ENCODE measurements at regions not wholly inside any gene's neighbourhood (a gene's known extent, or its start where the extent isn't known, plus 50 kb on each side); places are given as distances from the start of the nearest gene placed in this dataset.

DNA sequence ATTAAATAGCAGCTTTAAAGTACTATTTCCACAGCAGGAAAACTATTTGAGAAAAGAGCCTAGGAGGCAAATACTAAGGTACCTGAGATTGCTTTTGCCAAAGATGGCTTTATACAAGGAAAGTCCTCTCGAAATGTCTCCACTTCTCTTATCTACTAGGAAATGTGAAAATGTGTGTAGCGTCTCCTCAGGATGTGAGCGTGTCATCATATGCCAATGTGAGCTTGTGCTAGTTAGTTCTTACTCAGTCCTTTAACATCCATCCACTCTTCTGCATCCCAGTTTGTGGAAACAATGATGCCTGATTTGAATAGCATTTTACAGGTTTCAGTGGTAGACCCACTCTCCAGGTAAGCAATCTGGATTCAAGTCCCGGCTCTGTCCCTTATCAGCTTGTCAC is 421.0 kb downstream of the DYNC2H1 start:
- DNase-seq = no peak

DNA sequence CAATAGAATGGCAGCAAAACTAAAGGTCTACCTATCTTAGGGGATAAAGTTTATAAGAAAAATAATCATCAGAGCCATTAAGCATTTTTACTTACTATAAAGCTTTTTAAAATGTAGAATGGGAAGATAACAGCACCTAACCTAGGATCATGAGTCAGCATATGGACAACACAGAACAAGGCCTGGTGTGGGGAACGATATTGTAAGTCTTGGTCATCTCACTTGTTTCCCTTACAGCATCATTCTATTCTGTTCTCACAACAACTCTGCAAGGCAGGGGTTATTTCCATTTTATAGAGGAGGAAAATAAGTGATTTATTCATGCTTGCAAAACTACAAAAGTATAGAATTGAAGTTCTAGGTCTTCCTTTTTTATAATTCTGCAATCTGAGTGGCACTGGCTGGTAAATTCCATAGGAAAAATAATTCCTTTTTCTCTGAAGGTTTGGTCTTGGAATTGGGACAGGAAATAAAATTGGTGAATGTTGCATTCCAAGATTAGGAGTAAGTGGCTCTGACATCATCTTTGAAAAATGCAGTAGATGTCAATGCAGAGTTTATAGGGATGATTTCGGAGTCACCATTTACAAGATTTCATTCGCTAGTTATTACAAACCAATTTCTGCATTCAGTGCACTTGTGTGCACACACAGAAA is 423.0 kb downstream of the DYNC2H1 start:
- no peak for DNase-seq

- no peak for DNase-seq
Observed at GRCh38 chr11:103534191-103534590, 425.0 kb downstream of the DYNC2H1 start.

DNA sequence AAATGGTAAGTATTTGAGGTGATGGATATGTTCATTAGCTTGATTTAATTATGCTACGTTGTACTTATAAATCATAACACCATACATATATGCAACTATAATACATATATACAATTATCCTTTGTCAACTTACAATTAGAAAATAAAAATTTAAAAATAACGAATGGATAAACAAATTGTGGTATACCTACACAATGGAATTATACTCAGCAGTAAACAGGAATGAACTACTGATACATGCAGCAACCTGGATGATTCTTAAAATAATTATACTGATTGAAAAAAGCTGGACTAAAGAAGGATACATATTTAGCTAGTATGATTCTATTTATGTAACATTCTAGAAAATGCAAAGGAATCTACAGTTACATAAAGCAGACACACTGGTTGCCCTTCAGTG is 425.7 kb downstream of the DYNC2H1 start:
- no peak for DNase-seq

GRCh38 chr11:103536335-103536722 is 427.1 kb downstream of the DYNC2H1 start:
- no peak for DNase-seq

GRCh38 chr11:103537904-103538502 is 428.8 kb downstream of the DYNC2H1 start:
- no peak for DNase-seq

DNA sequence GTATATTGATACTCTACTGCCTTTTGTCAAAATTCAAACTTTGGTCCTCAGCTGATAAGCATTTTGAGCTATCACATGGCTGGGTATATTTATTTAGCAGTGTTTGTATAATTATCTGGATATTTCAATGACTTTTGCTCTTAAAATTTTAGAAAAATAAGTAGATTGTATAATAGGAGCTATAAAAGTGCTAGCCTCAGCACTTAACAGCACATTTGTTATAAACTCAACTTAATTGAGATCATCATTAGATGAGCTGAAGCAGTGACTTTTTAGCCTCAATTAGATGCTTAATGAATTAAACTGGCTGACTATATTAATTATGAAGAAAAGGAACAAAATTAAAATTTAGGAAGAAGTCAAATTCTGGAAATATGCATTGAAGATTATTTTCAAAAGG is 429.9 kb downstream of the DYNC2H1 start:
- no peak for DNase-seq

DNA sequence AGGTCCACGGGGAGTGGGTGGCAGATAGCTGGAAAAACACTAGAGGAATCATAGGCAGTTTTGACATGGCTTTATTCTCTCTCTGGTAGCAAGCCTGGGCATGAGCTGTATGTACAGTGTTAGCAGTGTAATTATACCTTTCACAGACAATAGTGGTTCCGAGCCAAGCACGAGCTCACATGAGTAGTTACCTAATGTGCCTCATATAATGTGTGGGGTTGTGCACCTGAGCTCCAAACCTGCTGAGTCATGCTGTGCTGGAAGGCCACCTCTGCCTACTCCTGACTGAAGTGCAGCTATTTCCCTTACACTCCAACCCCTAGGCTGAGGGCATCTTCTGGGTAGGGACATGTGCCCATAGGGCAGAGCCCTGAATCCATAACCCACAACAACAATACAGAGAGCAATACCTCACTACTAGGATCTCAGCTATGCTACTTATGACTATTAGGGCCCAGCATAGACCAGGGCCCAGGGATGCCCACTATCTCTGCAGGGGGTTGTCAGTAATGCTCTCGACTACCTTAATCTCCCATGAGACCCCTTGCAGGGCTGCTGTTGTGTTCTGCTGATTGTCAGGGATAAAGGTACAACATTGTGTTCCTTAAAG is 432.1 kb downstream of the DYNC2H1 start:
- no peak for DNase-seq

GRCh38 chr11:103542851-103543250 is 433.6 kb downstream of the DYNC2H1 start:
- no peak for DNase-seq

GRCh38 chr11:103543456-103543855 is 434.2 kb downstream of the DYNC2H1 start:
- DNase-seq = no peak

GRCh38 chr11:103544874-103545273 is 435.6 kb downstream of the DYNC2H1 start:
- no peak for DNase-seq

DNA sequence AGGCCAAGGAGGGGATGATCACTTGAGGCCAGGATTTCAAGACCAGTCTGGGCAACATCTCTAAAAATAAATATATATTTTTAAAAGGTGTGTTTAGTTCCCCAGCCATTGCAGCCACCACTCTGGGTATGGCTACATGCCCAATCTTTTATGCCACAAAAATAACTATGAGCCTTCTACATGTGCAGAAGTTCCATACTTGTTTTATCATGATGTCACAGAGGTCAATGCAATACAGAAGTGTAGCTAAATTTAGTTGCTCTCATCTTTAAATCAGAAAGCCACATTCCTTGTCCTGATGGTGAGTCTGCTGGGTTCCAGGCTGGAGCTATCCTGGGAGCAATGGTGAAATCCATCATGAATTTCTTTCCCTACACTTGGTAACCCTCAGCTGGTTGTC is 436.3 kb downstream of the DYNC2H1 start:
- no peak for DNase-seq

DNA sequence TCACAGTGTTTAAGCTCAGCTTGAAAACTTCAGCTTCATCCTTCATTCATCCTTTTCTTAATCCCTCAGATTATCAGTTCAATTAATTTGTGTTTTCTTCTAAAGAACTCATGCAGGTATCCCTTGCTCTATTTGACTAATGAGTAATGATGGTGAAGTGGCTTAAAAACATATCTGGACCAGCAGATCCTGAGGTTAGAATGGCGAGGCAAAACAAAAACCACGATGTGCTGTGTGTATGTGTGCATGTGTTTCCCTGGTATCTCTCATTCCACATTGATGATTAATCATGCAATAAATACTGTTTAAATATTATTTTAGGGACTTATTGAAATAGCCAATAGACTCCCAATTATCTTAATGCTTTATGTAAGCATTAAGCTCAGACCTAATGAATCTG is 437.0 kb downstream of the DYNC2H1 start:
- DNase-seq = no peak

DNA sequence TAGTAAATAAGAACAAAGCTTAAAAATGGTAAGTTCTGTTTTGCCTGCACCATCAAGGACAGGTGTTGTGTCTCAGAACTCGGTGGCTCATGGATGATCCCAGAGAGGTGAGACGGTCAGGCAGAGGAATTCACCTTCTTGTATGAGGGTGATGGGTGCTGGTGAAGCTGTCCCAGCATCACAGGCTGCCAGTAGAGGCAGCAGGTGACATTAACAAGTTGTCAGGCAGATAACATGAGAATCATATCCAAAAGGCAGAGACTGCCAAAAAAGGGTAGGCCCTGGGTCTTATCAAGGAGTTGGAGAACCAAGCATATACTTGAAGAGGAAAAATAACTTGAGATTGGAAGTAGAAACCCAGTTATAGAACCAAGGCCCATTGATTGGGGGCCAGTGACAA is 437.8 kb downstream of the DYNC2H1 start:
- DNase-seq = no peak

DNA sequence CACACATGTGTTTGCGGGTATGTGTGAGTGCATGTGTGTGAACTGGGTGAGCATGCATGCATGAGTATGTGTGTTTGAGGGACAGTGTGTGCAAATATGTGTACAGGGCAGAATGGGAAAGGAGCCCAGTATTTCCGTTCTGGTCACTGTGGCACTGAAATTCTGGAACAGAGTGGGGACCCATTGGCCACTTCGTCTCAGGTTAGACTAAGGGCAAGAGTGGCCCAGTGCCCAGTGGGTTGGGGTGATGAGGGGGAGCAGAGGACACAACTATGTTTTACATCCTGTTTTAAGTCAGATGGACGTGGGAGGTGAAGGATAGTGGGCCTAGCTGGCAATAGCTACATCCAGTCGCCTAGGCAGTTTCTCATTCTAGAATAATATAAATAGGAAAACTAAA is 438.5 kb downstream of the DYNC2H1 start:
- no peak for DNase-seq

GRCh38 chr11:103548838-103549237 is 439.6 kb downstream of the DYNC2H1 start:
- DNase-seq = no peak

DNA sequence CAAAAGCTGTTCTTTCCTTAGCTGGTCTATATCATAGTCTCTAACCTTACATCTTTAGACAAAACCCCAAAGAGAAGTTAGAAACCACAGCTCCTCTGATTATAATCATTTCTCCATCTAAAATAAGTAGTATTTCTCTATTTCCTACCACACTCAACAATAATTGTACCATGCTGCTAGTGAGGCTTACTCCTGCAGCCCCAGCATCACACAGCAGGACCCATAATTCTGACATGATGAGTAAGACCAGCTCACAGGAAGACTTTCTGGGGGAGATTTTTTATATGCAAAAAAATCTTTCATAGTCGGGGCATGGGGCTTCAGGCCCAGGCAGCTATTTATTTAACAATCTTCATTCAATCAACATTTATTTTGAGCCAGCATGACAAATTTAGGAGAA is 441.6 kb downstream of the DYNC2H1 start:
- DNase-seq = no peak

GRCh38 chr11:103552086-103552485 is 442.9 kb downstream of the DYNC2H1 start:
- no peak for DNase-seq

DNA sequence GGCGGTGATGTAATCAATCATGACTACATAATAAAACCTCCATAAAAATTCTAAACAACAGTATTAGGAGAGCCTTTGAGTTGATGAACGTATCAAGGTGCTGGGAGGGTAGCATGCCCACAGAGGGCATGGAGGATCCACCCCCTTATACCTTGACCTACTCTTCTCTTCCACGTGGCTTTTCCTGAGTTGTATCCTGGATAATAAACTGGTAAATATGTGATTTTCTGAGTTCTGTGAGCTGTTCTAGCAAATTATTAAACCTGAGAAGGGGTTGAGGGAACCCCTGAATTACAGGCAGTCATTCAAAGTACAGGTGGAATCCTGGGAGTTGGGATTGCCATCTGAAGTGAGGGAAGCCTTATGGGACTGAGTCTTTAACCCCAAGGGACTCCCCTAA is 446.9 kb downstream of the DYNC2H1 start:
- no peak for DNase-seq

DNA sequence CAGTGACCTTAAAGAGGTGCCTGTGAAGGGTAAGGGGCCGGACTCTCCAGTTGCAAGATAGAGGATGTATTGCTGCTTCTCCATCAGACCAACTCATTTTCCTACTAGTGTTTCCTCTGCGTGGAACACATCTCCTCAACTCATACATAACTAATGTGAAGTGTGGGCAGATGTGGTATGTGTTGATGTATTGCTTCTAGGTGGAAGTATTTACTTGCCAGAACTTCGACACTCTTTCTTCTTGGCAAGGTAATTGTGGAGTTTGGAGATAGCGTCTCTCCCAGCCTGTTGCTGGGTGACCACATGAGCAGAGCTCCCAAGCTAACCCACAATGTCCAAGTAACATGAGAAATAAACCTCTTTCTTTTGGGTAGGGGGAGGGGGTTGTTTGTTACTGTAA is 456.9 kb downstream of the DYNC2H1 start:
- no peak for DNase-seq

GRCh38 chr11:103581760-103582159 is 454.7 kb upstream of the DDI1 start:
- DNase-seq = no peak

DNA sequence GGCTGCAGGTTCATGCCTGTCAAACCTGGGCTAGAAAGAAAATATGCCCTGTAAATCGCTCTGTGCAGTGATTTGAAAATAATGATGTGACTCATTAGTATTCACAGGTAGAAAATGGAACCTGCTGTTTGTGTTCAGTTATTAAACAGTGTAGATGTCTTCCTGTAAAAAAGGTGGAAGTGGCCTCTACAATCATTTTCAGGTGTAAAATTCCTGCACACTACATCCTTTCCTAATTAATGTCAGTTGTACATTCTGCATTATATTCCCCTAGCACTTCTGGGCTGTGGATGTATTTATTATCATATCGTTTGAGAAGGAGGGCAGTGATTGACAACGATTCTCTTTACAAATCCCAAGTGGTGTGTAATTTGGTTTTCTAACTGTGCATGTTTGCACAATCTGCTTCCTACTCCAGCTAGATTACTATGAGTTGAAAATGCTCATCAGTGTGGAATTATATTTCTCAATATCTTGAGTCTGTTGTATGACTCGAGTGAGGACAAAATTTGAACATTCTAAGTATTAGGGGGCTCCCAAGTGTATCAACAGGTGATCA is 454.0 kb upstream of the DDI1 start:
- DNase-seq = no peak

- no peak for DNase-seq
Observed at GRCh38 chr11:103584021-103584420, 452.4 kb upstream of the DDI1 start.

- no peak for DNase-seq
Observed at GRCh38 chr11:103584720-103585119, 451.7 kb upstream of the DDI1 start.
